ENCODE measurements at regions not wholly inside any gene's neighbourhood (a gene's known extent, or its start where the extent isn't known, plus 50 kb on each side); places are given as distances from the start of the nearest gene placed in this dataset.

DNA sequence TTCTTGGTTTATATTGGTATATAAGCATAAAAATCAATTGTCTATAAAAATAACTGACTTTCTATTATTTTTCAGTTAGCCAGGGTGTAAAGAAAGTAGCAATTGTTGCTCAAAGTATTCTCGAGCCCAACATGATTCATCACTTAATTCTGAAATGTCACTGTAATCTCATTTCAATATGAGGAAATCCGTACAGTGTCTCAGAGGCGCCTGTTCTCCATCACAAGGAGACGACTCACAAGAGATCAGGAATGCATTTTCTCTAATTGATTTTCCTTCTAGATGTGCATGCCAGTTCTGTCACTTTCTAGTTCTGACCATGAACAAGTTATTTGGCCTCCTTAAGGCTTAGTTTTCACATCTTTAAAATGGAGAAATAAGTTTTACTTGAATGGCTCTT, 753.1 kb downstream of the MAFB start:
- H3K36me3 ChIP-seq (replicated peaks; ENCODE audit: low read depth, low read length): no peaks in the 10 kb centered on the region
- H3K4me1 ChIP-seq (ENCODE audit: low read length): no peaks in the 10 kb centered on the region
- TF ChIP-seq EZH2phosphoT487 (IDR thresholded peaks at IDR 0.05; ENCODE audit: low read depth) (no peak), CTCF (IDR thresholded peaks at IDR 0.05; ENCODE audit: low read depth, low read length) (no peak)
- H2AFZ ChIP-seq (ENCODE audit: low read depth, low read length): no peak overlapping the region
- H3K4me3 ChIP-seq (ENCODE audit: low read length): no peak overlapping the region
- H4K20me1 ChIP-seq (ENCODE audit: insufficient read depth, low read length): no peaks in the 10 kb centered on the region
- H3K4me2 ChIP-seq (ENCODE audit: low read length): no peak overlapping the region
- no peaks in the 10 kb centered on the region for H3K9me3 ChIP-seq (ENCODE audit: insufficient read depth, low read length)
- H3K79me2 ChIP-seq (ENCODE audit: low read length): no peaks in the 10 kb centered on the region
- no peaks in the 10 kb centered on the region for H3K27me3 ChIP-seq (ENCODE audit: low read depth, low read length)
- no peak overlapping the region for H3K27ac ChIP-seq (ENCODE audit: low read length)
- H3K9ac ChIP-seq (ENCODE audit: low read length): no peak overlapping the region

GRCh38 chr20:39916236-39916765, 772.7 kb downstream of the MAFB start:
- Histone ChIP-seq H3K4me2 (ENCODE audit: low read length) (no peak overlapping the region), H3K4me1 (ENCODE audit: low read length) (peaks cover 24% of the 10 kb centered on the region), H3K27me3 (ENCODE audit: low read depth, low read length) (no peaks in the 10 kb centered on the region), H3K9me3 (ENCODE audit: insufficient read depth, low read length) (no peaks in the 10 kb centered on the region), H3K79me2 (ENCODE audit: low read length) (no peaks in the 10 kb centered on the region), H2AFZ (ENCODE audit: low read depth, low read length) (no peak overlapping the region), H3K4me3 (ENCODE audit: low read length) (no peak overlapping the region), H4K20me1 (ENCODE audit: insufficient read depth, low read length) (no peaks in the 10 kb centered on the region), H3K9ac (ENCODE audit: low read length) (no peak overlapping the region), H3K27ac (ENCODE audit: low read length) (no peak overlapping the region), H3K36me3 (replicated peaks; ENCODE audit: low read depth, low read length) (no peaks in the 10 kb centered on the region)
- TF ChIP-seq EZH2phosphoT487 (IDR thresholded peaks at IDR 0.05; ENCODE audit: low read depth) (no peak), CTCF (IDR thresholded peaks at IDR 0.05; ENCODE audit: low read depth, low read length) (no peak)

GRCh38 chr20:39913274-39913673, 775.8 kb downstream of the MAFB start:
- peak overlapping the region; percentile 5; the same call in 1 of the 2 replicates for H3K27ac ChIP-seq (ENCODE audit: low read length)
- H3K4me3 ChIP-seq (ENCODE audit: low read length): no peak overlapping the region
- no peaks in the 10 kb centered on the region for H3K27me3 ChIP-seq (ENCODE audit: low read depth, low read length)
- no peak overlapping the region for H2AFZ ChIP-seq (ENCODE audit: low read depth, low read length)
- H3K4me1 ChIP-seq (ENCODE audit: low read length): peaks cover 50% of the 10 kb centered on the region
- H3K9me3 ChIP-seq (ENCODE audit: insufficient read depth, low read length): no peaks in the 10 kb centered on the region
- no peak overlapping the region for H3K9ac ChIP-seq (ENCODE audit: low read length)
- no peaks in the 10 kb centered on the region for H3K36me3 ChIP-seq (replicated peaks; ENCODE audit: low read depth, low read length)
- H4K20me1 ChIP-seq (ENCODE audit: insufficient read depth, low read length): no peaks in the 10 kb centered on the region
- no peaks in the 10 kb centered on the region for H3K79me2 ChIP-seq (ENCODE audit: low read length)
- TF ChIP-seq CTCF (IDR thresholded peaks at IDR 0.05; ENCODE audit: low read depth, low read length) (no peak), EZH2phosphoT487 (IDR thresholded peaks at IDR 0.05; ENCODE audit: low read depth) (no peak)
- peak overlapping the region; percentile 26 for H3K4me2 ChIP-seq (ENCODE audit: low read length)

DNA sequence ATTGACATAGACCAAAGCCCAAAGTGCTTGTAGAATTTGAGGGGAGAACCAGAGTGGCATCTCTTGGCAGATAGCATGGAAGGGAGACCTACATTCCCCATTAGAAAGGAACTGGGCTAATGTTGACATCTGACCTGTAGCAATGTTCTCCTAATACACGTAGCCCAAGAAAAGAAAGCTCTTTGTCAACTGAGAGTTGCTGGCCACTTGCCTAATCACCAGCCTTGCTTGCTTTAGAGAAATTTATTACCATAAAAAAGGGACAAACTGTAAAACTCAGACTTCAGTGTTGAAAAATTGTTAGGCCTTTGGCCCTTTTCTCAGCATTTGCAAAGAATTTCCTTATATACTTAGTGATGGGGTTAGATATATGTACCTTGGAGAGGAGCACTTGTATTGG, 777.5 kb downstream of the MAFB start:
- no peaks in the 10 kb centered on the region for H3K9me3 ChIP-seq (ENCODE audit: insufficient read depth, low read length)
- no peaks in the 10 kb centered on the region for H3K79me2 ChIP-seq (ENCODE audit: low read length)
- H2AFZ ChIP-seq (ENCODE audit: low read depth, low read length): no peak overlapping the region
- H3K4me2 ChIP-seq (ENCODE audit: low read length): no peak overlapping the region
- H3K4me1 ChIP-seq (ENCODE audit: low read length): peaks cover 59% of the 10 kb centered on the region
- no peaks in the 10 kb centered on the region for H4K20me1 ChIP-seq (ENCODE audit: insufficient read depth, low read length)
- no peaks in the 10 kb centered on the region for H3K36me3 ChIP-seq (replicated peaks; ENCODE audit: low read depth, low read length)
- no peak overlapping the region for H3K27ac ChIP-seq (ENCODE audit: low read length)
- H3K27me3 ChIP-seq (ENCODE audit: low read depth, low read length): no peaks in the 10 kb centered on the region
- TF ChIP-seq EZH2phosphoT487 (IDR thresholded peaks at IDR 0.05; ENCODE audit: low read depth): no peak
- TF ChIP-seq CTCF (IDR thresholded peaks at IDR 0.05; ENCODE audit: low read depth, low read length): no peak
- no peak overlapping the region for H3K4me3 ChIP-seq (ENCODE audit: low read length)
- no peak overlapping the region for H3K9ac ChIP-seq (ENCODE audit: low read length)
